ENCODE measurements at regions not wholly inside any gene's neighbourhood (a gene's known extent, or its start where the extent isn't known, plus 50 kb on each side); places are given as distances from the start of the nearest gene placed in this dataset.

DNA sequence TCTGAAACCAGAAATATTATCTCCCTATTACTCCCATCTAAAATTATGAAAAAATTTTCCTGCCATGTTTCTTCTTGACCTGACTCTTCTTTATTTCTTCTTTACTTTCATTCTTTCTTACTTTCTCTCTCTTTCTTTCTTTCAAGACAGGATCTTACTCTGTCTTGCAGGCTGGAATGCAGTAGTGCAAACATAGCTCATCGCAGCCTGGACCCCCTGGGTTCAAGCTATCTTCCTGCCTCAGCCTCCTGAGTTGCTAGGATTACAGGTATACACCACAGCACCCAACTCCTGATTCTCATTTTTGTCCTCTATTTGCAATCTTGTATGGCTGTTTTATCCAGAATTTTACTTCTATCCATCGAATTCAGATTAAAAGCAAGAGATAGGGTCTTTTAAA is 631.1 kb downstream of the TBC1D4 start:
- TF ChIP-seq YY1 (IDR thresholded peaks at IDR 0.05; ENCODE audit: low read depth), result no peak
- TF ChIP-seq EGR1 (IDR thresholded peaks at IDR 0.05), result no peak
- TF ChIP-seq, protein P1, sequence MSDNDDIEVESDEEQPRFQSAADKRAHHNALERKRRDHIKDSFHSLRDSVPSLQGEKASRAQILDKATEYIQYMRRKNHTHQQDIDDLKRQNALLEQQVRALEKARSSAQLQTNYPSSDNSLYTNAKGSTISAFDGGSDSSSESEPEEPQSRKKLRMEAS (IDR thresholded peaks at IDR 0.05), result no peak
- TF ChIP-seq, protein P2, sequence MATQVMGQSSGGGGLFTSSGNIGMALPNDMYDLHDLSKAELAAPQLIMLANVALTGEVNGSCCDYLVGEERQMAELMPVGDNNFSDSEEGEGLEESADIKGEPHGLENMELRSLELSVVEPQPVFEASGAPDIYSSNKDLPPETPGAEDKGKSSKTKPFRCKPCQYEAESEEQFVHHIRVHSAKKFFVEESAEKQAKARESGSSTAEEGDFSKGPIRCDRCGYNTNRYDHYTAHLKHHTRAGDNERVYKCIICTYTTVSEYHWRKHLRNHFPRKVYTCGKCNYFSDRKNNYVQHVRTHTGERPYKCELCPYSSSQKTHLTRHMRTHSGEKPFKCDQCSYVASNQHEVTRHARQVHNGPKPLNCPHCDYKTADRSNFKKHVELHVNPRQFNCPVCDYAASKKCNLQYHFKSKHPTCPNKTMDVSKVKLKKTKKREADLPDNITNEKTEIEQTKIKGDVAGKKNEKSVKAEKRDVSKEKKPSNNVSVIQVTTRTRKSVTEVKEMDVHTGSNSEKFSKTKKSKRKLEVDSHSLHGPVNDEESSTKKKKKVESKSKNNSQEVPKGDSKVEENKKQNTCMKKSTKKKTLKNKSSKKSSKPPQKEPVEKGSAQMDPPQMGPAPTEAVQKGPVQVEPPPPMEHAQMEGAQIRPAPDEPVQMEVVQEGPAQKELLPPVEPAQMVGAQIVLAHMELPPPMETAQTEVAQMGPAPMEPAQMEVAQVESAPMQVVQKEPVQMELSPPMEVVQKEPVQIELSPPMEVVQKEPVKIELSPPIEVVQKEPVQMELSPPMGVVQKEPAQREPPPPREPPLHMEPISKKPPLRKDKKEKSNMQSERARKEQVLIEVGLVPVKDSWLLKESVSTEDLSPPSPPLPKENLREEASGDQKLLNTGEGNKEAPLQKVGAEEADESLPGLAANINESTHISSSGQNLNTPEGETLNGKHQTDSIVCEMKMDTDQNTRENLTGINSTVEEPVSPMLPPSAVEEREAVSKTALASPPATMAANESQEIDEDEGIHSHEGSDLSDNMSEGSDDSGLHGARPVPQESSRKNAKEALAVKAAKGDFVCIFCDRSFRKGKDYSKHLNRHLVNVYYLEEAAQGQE (IDR thresholded peaks at IDR 0.05; ENCODE audit: low read depth), result no peak
- TF ChIP-seq EP300 (IDR thresholded peaks at IDR 0.05; ENCODE audit: borderline replicate concordance), result no peak
- no peak for TF ChIP-seq RAD21 (IDR thresholded peaks at IDR 0.05; ENCODE audit: low read depth)

Measured in Ishikawa (cell line).